Body of pancreas (tissue), 4 donors: ENCODE measurements at regions not wholly inside any gene's neighbourhood (a gene's known extent, or its start where the extent isn't known, plus 50 kb on each side); places are given as distances from the start of the nearest gene placed in this dataset.

Experiments
- POLR2A ChIP-seq, 3 donors: fragments of 450-650 bp; IDR thresholded peaks; one replicate each; pipeline ENCODE4 v1.6.1; 2016; ENCODE audit warnings: antibody characterized with exemption in 3 of 3, mild to moderate bottlenecking in 2 of 3
- TF ChIP-seq, protein P1 (sequence below), 7 experiments: fragments of 450-650 bp in 4 of 7; fragments of 200-600 bp in 3 of 7; sonication (generic) in 3 of 7; IDR thresholded peaks; one replicate each; pipeline ENCODE4 v1.5.1; 2016 to 2019; ENCODE audit warnings: antibody characterized with exemption in 7 of 7

DNA sequence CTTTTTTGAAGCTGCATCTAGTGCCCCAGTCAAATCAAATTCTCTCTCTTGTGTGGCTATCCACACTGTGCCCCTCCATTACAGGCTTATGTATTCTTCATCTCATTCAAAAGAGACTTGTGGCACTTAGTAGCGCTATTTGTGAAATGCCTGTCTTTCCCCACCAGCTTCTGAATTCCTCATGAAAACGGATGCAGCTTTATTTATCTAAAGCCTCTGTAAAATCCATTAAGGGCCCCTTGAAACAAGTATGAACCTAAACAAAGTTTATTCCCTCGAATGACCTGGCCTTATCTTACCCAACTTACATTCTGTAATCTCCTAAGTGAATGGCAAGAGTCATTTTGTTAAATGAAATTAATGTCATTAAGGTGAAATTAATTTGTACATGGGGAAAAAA lies 417.4 kb upstream of the PIK3C3 start:
- TF ChIP-seq, protein P1, sequence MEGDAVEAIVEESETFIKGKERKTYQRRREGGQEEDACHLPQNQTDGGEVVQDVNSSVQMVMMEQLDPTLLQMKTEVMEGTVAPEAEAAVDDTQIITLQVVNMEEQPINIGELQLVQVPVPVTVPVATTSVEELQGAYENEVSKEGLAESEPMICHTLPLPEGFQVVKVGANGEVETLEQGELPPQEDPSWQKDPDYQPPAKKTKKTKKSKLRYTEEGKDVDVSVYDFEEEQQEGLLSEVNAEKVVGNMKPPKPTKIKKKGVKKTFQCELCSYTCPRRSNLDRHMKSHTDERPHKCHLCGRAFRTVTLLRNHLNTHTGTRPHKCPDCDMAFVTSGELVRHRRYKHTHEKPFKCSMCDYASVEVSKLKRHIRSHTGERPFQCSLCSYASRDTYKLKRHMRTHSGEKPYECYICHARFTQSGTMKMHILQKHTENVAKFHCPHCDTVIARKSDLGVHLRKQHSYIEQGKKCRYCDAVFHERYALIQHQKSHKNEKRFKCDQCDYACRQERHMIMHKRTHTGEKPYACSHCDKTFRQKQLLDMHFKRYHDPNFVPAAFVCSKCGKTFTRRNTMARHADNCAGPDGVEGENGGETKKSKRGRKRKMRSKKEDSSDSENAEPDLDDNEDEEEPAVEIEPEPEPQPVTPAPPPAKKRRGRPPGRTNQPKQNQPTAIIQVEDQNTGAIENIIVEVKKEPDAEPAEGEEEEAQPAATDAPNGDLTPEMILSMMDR (IDR thresholded peaks at IDR 0.05): no peak
- no peak for TF ChIP-seq POLR2A (IDR thresholded peaks at IDR 0.05)
